ENCODE measurements at regions not wholly inside any gene's neighbourhood (a gene's known extent, or its start where the extent isn't known, plus 50 kb on each side); places are given as distances from the start of the nearest gene placed in this dataset.

DNA sequence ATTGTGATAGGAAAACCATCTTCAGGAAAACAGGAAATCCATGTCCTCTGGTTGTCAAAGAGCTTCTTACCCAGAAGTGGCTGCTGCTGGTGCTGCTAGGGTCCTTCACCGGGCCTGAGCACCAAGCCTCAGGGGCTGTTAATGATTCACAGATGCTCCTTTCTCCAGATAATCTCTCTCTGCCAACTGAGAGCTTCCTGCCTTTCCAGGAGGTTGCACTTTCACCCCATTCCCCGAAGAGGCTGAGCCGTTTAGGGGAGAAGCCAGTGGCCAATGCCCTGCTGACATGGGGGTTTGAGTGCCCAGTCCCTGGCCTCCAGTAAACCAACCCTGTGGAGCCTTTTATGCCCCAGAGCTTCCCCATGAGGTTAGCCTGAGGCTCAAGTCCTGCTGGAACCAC is 122.4 kb downstream of the CBLN4 start:
- no peak for TF ChIP-seq CTCF (IDR thresholded peaks at IDR 0.05; ENCODE audit: poor library complexity)
- no peak for TF ChIP-seq EZH2 (IDR thresholded peaks at IDR 0.05; ENCODE audit: borderline replicate concordance)
